Neural progenitor cell (in vitro differentiated cells): ENCODE measurements at regions not wholly inside any gene's neighbourhood (a gene's known extent, or its start where the extent isn't known, plus 50 kb on each side); places are given as distances from the start of the nearest gene placed in this dataset.

Source experiments
- DNase-seq: peaks from one replicate; pipeline ENCODE4 v3.0.0-alpha.2; 2016; ENCODE audit warnings: low spot score
- H2AFZ ChIP-seq: fragments of 200-600 bp; sonication (generic); replicated peaks from 2 replicates; pipeline ENCODE4 v1.6.1; 2016; ENCODE audit warnings: antibody characterized with exemption
- H3F3A ChIP-seq: fragments of 200-600 bp; sonication (generic); 2 replicates; pipeline ENCODE4 v1.6.1; 2016; ENCODE audit warnings: antibody characterized with exemption, low read depth
- H3K27ac ChIP-seq: fragments of 200-600 bp; sonication (generic); 2 replicates; pipeline ENCODE4 v1.5.1; 2016; ENCODE audit warnings: mild to moderate bottlenecking
- H3K27me3 ChIP-seq: fragments of 200-600 bp; sonication (generic); 2 replicates; pipeline ENCODE4 v1.6.1; 2016; ENCODE audit warnings: mild to moderate bottlenecking, moderate library complexity
- H3K36me3 ChIP-seq: fragments of 200-600 bp; sonication (generic); 2 replicates; pipeline ENCODE4 v1.5.1; 2016
- H3K4me1 ChIP-seq: fragments of 200-600 bp; sonication (generic); 2 replicates; pipeline ENCODE4 v1.6.1; 2016; ENCODE audit warnings: mixed run types
- H3K4me2 ChIP-seq: fragments of 200-600 bp; sonication (generic); 2 replicates; pipeline ENCODE4 v1.6.1; 2016
- H3K4me3 ChIP-seq: fragments of 200-600 bp; sonication (generic); 2 replicates; pipeline ENCODE4 v1.5.1; 2016
- H3K79me2 ChIP-seq: fragments of 200-600 bp; sonication (generic); 2 replicates; pipeline ENCODE4 v1.6.1; 2016; ENCODE audit warnings: low read depth
- H3K9ac ChIP-seq: fragments of 200-600 bp; sonication (generic); 2 replicates; pipeline ENCODE4 v1.6.1; 2016
- H3K9me3 ChIP-seq: fragments of 200-600 bp; sonication (generic); 2 replicates; pipeline ENCODE4 v1.5.1; 2016; ENCODE audit warnings: low read depth
- H4K20me1 ChIP-seq: fragments of 200-600 bp; sonication (generic); 2 replicates; pipeline ENCODE4 v1.6.1; 2016; ENCODE audit warnings: low read depth
- H3K27ac Mint-ChIP-seq: 3 replicates; pipeline ENCODE4 v1.8.0; 2021; ENCODE audit warnings: mixed read lengths
- H3K27me3 Mint-ChIP-seq: 2 replicates; pipeline ENCODE4 v1.8.0; 2022; ENCODE audit warnings: low read depth, mild to moderate bottlenecking, inconsistent platforms, moderate library complexity, mixed read lengths; ENCODE audit not compliant: insufficient read depth
- H3K36me3 Mint-ChIP-seq: 3 replicates; pipeline ENCODE4 v1.8.0; 2021; ENCODE audit warnings: mixed read lengths
- H3K4me1 Mint-ChIP-seq: 3 replicates; pipeline ENCODE4 v1.8.0; 2021; ENCODE audit warnings: mixed read lengths
- H3K4me3 Mint-ChIP-seq: 3 replicates; pipeline ENCODE4 v1.8.0; 2021; ENCODE audit warnings: mild to moderate bottlenecking, moderate library complexity, mixed read lengths
- H3K9me3 Mint-ChIP-seq: 3 replicates; pipeline ENCODE4 v1.8.0; 2020; ENCODE audit warnings: mixed read lengths
- CTCF ChIP-seq: fragments of 200-600 bp; sonication (generic); IDR thresholded peaks from 2 replicates; pipeline ENCODE4 v1.5.1; 2017; ENCODE audit warnings: antibody characterized with exemption, mild to moderate bottlenecking
- EZH2 ChIP-seq: fragments of 200-600 bp; sonication (generic); IDR thresholded peaks from 2 replicates; pipeline ENCODE4 v1.6.1; 2017; ENCODE audit warnings: antibody characterized with exemption, mild to moderate bottlenecking, moderate library complexity
- EZH2phosphoT487 ChIP-seq: fragments of 200-600 bp; sonication (generic); IDR thresholded peaks from 2 replicates; pipeline ENCODE4 v1.6.1; 2017; ENCODE audit warnings: antibody characterized with exemption

GRCh38 chr13:99042521-99043250 is 64.8 kb upstream of the DOCK9 start:
- TF ChIP-seq EZH2phosphoT487 (no peak), CTCF (no peak), EZH2 (no peak)
- H3K4me2 ChIP-seq: no peak overlapping the region
- H3K4me1 Mint-ChIP-seq: no peaks in the 10 kb centered on the region
- no peak overlapping the region for H3K27ac Mint-ChIP-seq
- no peak overlapping the region for H3K4me3 Mint-ChIP-seq
- H3K36me3 Mint-ChIP-seq: no peaks in the 10 kb centered on the region
- no peaks in the 10 kb centered on the region for H3F3A ChIP-seq
- H3K4me1 ChIP-seq: peaks cover under 1% of the 10 kb centered on the region
- H4K20me1 ChIP-seq: no peaks in the 10 kb centered on the region
- no peak overlapping the region for H3K4me3 ChIP-seq
- H3K27me3 Mint-ChIP-seq: no peaks in the 10 kb centered on the region
- no peaks in the 10 kb centered on the region for H3K27me3 ChIP-seq
- no peaks in the 10 kb centered on the region for H3K9me3 Mint-ChIP-seq
- no peak overlapping the region for H2AFZ ChIP-seq
- H3K79me2 ChIP-seq: no peaks in the 10 kb centered on the region
- H3K27ac ChIP-seq: no peak overlapping the region
- no peak overlapping the region for H3K9ac ChIP-seq
- no peak for DNase-seq
- H3K36me3 ChIP-seq: no peaks in the 10 kb centered on the region
- H3K9me3 ChIP-seq: no peaks in the 10 kb centered on the region

- no peaks in the 10 kb centered on the region for H3K27me3 Mint-ChIP-seq
- H3K4me3 Mint-ChIP-seq: no peak overlapping the region
- no peak overlapping the region for H2AFZ ChIP-seq
- no peak for DNase-seq
- no peak overlapping the region for H3K27ac Mint-ChIP-seq
- no peaks in the 10 kb centered on the region for H4K20me1 ChIP-seq
- H3K27me3 ChIP-seq: no peaks in the 10 kb centered on the region
- H3K4me2 ChIP-seq: no peak overlapping the region
- no peaks in the 10 kb centered on the region for H3K9me3 ChIP-seq
- TF ChIP-seq EZH2 (no peak), CTCF (no peak), EZH2phosphoT487 (no peak)
- H3F3A ChIP-seq: no peaks in the 10 kb centered on the region
- peaks cover 4% of the 10 kb centered on the region for H3K4me1 ChIP-seq
- no peaks in the 10 kb centered on the region for H3K36me3 ChIP-seq
- H3K9ac ChIP-seq: no peak overlapping the region
- no peaks in the 10 kb centered on the region for H3K36me3 Mint-ChIP-seq
- H3K79me2 ChIP-seq: no peaks in the 10 kb centered on the region
- H3K4me1 Mint-ChIP-seq: no peaks in the 10 kb centered on the region
- no peak overlapping the region for H3K4me3 ChIP-seq
- H3K9me3 Mint-ChIP-seq: no peaks in the 10 kb centered on the region
- no peak overlapping the region for H3K27ac ChIP-seq
These were observed 66.0 kb upstream of the DOCK9 start for GRCh38 chr13:99043831-99044231.

GRCh38 chr13:99044764-99045163 is 66.9 kb upstream of the DOCK9 start:
- H3K4me3 Mint-ChIP-seq: no peak overlapping the region
- no peaks in the 10 kb centered on the region for H3K4me1 Mint-ChIP-seq

More at GRCh38 chr13:99044764-99045163, 66.9 kb upstream of the DOCK9 start:
- no peak overlapping the region for H3K4me3 ChIP-seq
- Mint-ChIP-seq H3K9me3 (no peaks in the 10 kb centered on the region), H3K36me3 (no peaks in the 10 kb centered on the region), H3K27me3 (no peaks in the 10 kb centered on the region), H3K27ac (no peak overlapping the region)
- no peaks in the 10 kb centered on the region for H3F3A ChIP-seq
- no peaks in the 10 kb centered on the region for H3K27me3 ChIP-seq
- no peaks in the 10 kb centered on the region for H3K79me2 ChIP-seq
- DNase-seq: no peak
- no peaks in the 10 kb centered on the region for H3K9me3 ChIP-seq
- TF ChIP-seq CTCF: no peak
- no peak for TF ChIP-seq EZH2phosphoT487
- TF ChIP-seq EZH2: no peak
- H3K36me3 ChIP-seq: no peaks in the 10 kb centered on the region
- no peak overlapping the region for H3K27ac ChIP-seq
- H3K4me1 ChIP-seq: peaks cover 4% of the 10 kb centered on the region
- H3K9ac ChIP-seq: no peak overlapping the region
- no peak overlapping the region for H3K4me2 ChIP-seq
- H4K20me1 ChIP-seq: no peaks in the 10 kb centered on the region
- H2AFZ ChIP-seq: no peak overlapping the region
